ENCODE measurements at regions not wholly inside any gene's neighbourhood (a gene's known extent, or its start where the extent isn't known, plus 50 kb on each side); places are given as distances from the start of the nearest gene placed in this dataset.
"Not testable (repeated sequence)": the region's sequence is repeated elsewhere in the genome, so short reads cannot be mapped to it uniquely, and the experiment has no call there.

DNA sequence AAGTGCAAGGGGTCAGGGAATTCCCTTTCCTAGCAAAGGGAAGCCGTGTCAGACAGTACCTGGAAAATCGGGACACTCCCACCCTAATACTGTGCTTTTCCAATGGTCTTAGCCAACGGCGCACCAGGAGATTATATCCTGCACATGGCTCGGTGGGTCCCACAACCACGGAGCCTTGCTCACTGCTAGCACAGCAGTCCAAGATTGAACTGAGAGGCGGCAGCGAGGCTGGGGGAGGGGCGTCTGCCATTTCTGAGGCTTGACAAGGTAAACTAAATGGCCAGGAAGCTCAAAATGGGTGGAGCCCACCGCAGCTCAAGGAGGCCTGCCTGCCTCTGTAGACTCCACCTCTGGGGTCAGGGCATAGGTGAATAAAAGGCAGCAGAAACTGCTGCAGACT lies 76.5 kb upstream of the LINC00632 start:
- H3K4me1 ChIP-seq (ENCODE audit: control insufficient read depth, insufficient read depth, low read length); H3K27me3 ChIP-seq (ENCODE audit: control insufficient read depth, insufficient read depth, low read length); POLR2A ChIA-PET; BruUV-seq (replicated peaks); CTCF ChIA-PET; in situ Hi-C loops (cut with HindIII; ENCODE audit: low pct_unique_long_range_greater_than_20kb, low sequenced_read_pairs); H3K4me3 ChIP-seq (ENCODE audit: low read depth in 2 of 2, low read length in 2 of 2); H3K9me3 ChIP-seq (ENCODE audit: control insufficient read depth, insufficient read depth, low read depth, low read length); DNase-seq (ENCODE audit: low read depth, low spot score); H3K27ac ChIP-seq (ENCODE audit: low read length); ATAC-seq; H3K36me3 ChIP-seq (ENCODE audit: control insufficient read depth, insufficient read depth, low read length); intact Hi-C loops (cut with micrococcal nuclease; ENCODE audit: unreplicated experiment): not testable (repeated sequence)

DNA sequence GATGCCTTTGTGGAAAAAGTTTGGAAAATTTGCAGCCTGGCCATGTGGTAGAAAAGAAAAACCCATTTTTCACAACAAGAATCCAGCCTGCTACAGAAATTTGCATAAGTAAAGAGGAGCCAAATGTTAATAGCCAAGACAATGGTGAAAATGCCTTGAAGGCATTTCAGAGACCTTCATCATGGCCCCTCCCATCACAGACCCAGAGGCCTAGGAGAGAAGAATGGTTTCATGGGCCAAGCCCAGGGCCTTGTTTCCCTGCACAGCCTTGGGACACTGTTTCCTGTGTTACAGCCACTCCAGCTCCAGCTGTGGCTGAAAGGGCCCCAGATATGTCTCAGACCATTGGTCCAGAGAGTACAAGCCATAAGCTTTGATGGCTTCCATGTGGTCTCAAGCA lies 101.4 kb upstream of the LINC00632 start:
- DNase-seq (ENCODE audit: low read depth, low spot score) (no peak), ATAC-seq (no peak)
- TF ChIP-seq TCF7L2 (IDR thresholded peaks at IDR 0.05; ENCODE audit: low read depth, low read length), result no peak
- TF ChIP-seq, protein P1, sequence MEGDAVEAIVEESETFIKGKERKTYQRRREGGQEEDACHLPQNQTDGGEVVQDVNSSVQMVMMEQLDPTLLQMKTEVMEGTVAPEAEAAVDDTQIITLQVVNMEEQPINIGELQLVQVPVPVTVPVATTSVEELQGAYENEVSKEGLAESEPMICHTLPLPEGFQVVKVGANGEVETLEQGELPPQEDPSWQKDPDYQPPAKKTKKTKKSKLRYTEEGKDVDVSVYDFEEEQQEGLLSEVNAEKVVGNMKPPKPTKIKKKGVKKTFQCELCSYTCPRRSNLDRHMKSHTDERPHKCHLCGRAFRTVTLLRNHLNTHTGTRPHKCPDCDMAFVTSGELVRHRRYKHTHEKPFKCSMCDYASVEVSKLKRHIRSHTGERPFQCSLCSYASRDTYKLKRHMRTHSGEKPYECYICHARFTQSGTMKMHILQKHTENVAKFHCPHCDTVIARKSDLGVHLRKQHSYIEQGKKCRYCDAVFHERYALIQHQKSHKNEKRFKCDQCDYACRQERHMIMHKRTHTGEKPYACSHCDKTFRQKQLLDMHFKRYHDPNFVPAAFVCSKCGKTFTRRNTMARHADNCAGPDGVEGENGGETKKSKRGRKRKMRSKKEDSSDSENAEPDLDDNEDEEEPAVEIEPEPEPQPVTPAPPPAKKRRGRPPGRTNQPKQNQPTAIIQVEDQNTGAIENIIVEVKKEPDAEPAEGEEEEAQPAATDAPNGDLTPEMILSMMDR (IDR thresholded peaks at IDR 0.05), result no peak
- TF ChIP-seq REST (IDR thresholded peaks at IDR 0.05; ENCODE audit: insufficient read depth in 1 of 2, low read depth in 2 of 2, low read length in 1 of 2), result no peak
- TF ChIP-seq POLR2AphosphoS5 (IDR thresholded peaks at IDR 0.05; ENCODE audit: low read depth, low read length), result no peak
- TF ChIP-seq SIN3A (IDR thresholded peaks at IDR 0.05; ENCODE audit: borderline replicate concordance, insufficient read depth, low read depth, low read length), result no peak
- H3K9me3 ChIP-seq (ENCODE audit: control insufficient read depth, insufficient read depth, low read depth, low read length), result no peaks in the 10 kb centered on the region
- ChIA-PET POLR2A (no interaction called here), CTCF (no interaction called here)
- in situ Hi-C loops (cut with HindIII; ENCODE audit: low pct_unique_long_range_greater_than_20kb, low sequenced_read_pairs), result no loop called here
- no peak overlapping the region for H3K27ac ChIP-seq (ENCODE audit: low read length)
- no peak overlapping the region for H3K4me3 ChIP-seq (ENCODE audit: low read depth in 2 of 2, low read length in 2 of 2)
- no peaks in the 10 kb centered on the region for H3K4me1 ChIP-seq (ENCODE audit: control insufficient read depth, insufficient read depth, low read length)
- no peaks in the 10 kb centered on the region for H3K36me3 ChIP-seq (ENCODE audit: control insufficient read depth, insufficient read depth, low read length)
- BruUV-seq (replicated peaks), result no TSS peak
- intact Hi-C loops (cut with micrococcal nuclease; ENCODE audit: unreplicated experiment), result no loop called here
- no peaks in the 10 kb centered on the region for H3K27me3 ChIP-seq (ENCODE audit: control insufficient read depth, insufficient read depth, low read length)

DNA sequence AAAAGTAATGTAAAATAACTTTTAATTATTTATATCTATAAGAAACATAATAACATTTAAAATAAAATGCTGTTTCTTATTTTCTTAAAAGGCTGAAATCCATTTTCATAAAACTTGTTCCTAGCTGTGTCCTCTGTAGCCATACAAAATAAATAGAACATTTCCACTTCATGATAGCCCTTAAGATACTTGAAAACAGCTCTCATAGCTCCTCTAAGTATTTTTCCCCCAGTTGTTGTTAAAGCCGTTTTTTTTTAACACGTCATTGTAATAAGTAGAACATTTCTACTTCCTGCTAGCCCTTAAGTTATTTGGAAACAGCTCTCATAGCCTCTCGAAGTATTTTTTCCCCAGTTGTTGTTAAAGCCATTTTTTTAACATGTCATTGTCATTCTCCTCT lies 97.3 kb upstream of the SOX3 start:
- CTCF ChIA-PET, result no interaction called here
- intact Hi-C loops (cut with micrococcal nuclease; ENCODE audit: unreplicated experiment), result no loop called here
- no TSS peak for BruUV-seq (replicated peaks)
- TF ChIP-seq, protein P1 (IDR thresholded peaks at IDR 0.05), result no peak
- TF ChIP-seq SIN3A (IDR thresholded peaks at IDR 0.05; ENCODE audit: borderline replicate concordance, insufficient read depth, low read depth, low read length), result no peak
- TF ChIP-seq REST (IDR thresholded peaks at IDR 0.05; ENCODE audit: insufficient read depth in 1 of 2, low read depth in 2 of 2, low read length in 1 of 2), result no peak
- TF ChIP-seq TCF7L2 (IDR thresholded peaks at IDR 0.05; ENCODE audit: low read depth, low read length), result no peak
- no peak for TF ChIP-seq POLR2AphosphoS5 (IDR thresholded peaks at IDR 0.05; ENCODE audit: low read depth, low read length)
- POLR2A ChIA-PET, result interaction anchor here (0.6 kb wide), 1 partner anchor 25 kb away, joined by 7 read pairs; no protein-coding TSS in a partner anchor
- Histone ChIP-seq H3K9me3 (ENCODE audit: control insufficient read depth, insufficient read depth, low read depth, low read length) (no peaks in the 10 kb centered on the region), H3K36me3 (ENCODE audit: control insufficient read depth, insufficient read depth, low read length) (no peaks in the 10 kb centered on the region), H3K27ac (ENCODE audit: low read length) (no peak overlapping the region), H3K4me1 (ENCODE audit: control insufficient read depth, insufficient read depth, low read length) (no peaks in the 10 kb centered on the region), H3K4me3 (ENCODE audit: low read depth in 2 of 2, low read length in 2 of 2) (no peak overlapping the region), H3K27me3 (ENCODE audit: control insufficient read depth, insufficient read depth, low read length) (no peaks in the 10 kb centered on the region)
- ATAC-seq (no peak), DNase-seq (ENCODE audit: low read depth, low spot score) (no peak)
- in situ Hi-C loops (cut with HindIII; ENCODE audit: low pct_unique_long_range_greater_than_20kb, low sequenced_read_pairs), result no loop called here
